A549 (cell line): ENCODE measurements at regions not wholly inside any gene's neighbourhood (a gene's known extent, or its start where the extent isn't known, plus 50 kb on each side); places are given as distances from the start of the nearest gene placed in this dataset.

ENCODE experiments used
- BCL3 ChIP-seq: fragments of >200 bp; sonication (Bioruptor Twin); formaldehyde crosslinking; IDR thresholded peaks from 3 replicates; pipeline ENCODE4 v1.6.1; 2016
- BHLHE40 ChIP-seq: IDR thresholded peaks from 2 replicates; pipeline ENCODE4 v1.6.1; 2012; ENCODE audit warnings: low read depth, low read length, inconsistent platforms
- CEBPB ChIP-seq, 2 experiments: fragments of >200 bp in 1 of 2; sonication (Bioruptor Twin) in 1 of 2; formaldehyde crosslinking in 1 of 2; IDR thresholded peaks; 2 replicates each; pipeline ENCODE4 v1.6.1; 2012 to 2016
- EHMT2 ChIP-seq: fragments of 200-600 bp; sonication (generic); IDR thresholded peaks from 2 replicates; pipeline ENCODE4 v1.6.1; 2016; ENCODE audit warnings: antibody characterized with exemption, low read depth, mild to moderate bottlenecking, moderate library complexity
- EP300 ChIP-seq, 2 experiments: fragments of >200 bp; sonication (Bioruptor Twin); formaldehyde crosslinking; IDR thresholded peaks; 2 replicates in 1 of 2; 3 replicates in 1 of 2; pipeline ENCODE4 v1.6.1; 2016 to 2017
- ESRRA ChIP-seq: fragments of 150-350 bp; IDR thresholded peaks from 2 replicates; pipeline ENCODE4 v1.6.1; 2014; ENCODE audit warnings: mild to moderate bottlenecking, low read length, borderline replicate concordance
- KDM5A ChIP-seq: fragments of 200-600 bp; sonication (generic); IDR thresholded peaks from 2 replicates; pipeline ENCODE4 v1.6.1; 2016; ENCODE audit warnings: antibody characterized with exemption, mild to moderate bottlenecking
- MAZ ChIP-seq: fragments of 150-350 bp; IDR thresholded peaks from 2 replicates; pipeline ENCODE4 v1.6.1; 2014; ENCODE audit warnings: antibody characterized with exemption, low read depth, low read length, borderline replicate concordance
- POLR2A ChIP-seq: IDR thresholded peaks from 2 replicates; pipeline ENCODE4 v1.6.1; 2012; ENCODE audit warnings: mild to moderate bottlenecking, low read length
- RAD21 ChIP-seq, 2 experiments: fragments of >200 bp in 1 of 2; sonication (Bioruptor Twin) in 1 of 2; formaldehyde crosslinking in 1 of 2; IDR thresholded peaks in 1 of 2; conservative IDR thresholded peaks in 1 of 2; 2 replicates in 1 of 2; 3 replicates in 1 of 2; pipeline ENCODE4 v1.6.1; 2012 to 2018; ENCODE audit warnings: inconsistent platforms in 1 of 2
- ZFP36 ChIP-seq: fragments of 450-650 bp; IDR thresholded peaks from 2 replicates; pipeline ENCODE4 v1.6.1; 2014; ENCODE audit warnings: borderline replicate concordance; ENCODE audit not compliant: partially characterized antibody
- TF ChIP-seq, protein P1 (sequence below): fragments of >200 bp; sonication (Bioruptor Twin); formaldehyde crosslinking; IDR thresholded peaks from 3 replicates; pipeline ENCODE4 v1.5.1; 2016
- TF ChIP-seq, protein P2 (sequence below): fragments of 200-600 bp; sonication (generic); IDR thresholded peaks from 2 replicates; pipeline ENCODE4 v1.6.1; 2016; ENCODE audit warnings: antibody characterized with exemption, mild to moderate bottlenecking, moderate library complexity
- TF ChIP-seq, protein P3 (sequence below): IDR thresholded peaks from 2 replicates; pipeline ENCODE4 v1.6.1; 2012

DNA sequence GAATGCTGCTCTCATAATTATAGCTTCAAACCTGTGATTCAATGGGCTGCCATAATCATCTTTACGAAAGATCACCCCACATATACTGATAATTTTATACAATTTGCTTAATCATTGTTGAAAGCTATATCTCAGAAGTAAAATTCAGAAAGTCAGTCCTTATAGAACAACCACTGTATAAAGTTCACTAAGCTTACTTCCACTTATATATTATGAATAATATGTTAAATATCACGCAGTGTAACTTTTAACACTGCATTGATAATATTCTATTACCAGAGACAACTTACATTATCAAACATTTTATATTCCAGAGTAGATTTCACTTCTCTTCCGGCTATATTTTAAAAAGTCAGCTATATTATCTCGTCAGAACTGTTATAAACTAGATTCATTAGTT lies 550.1 kb upstream of the PCDH20 start:
- no peak for TF ChIP-seq EP300 (IDR thresholded peaks at IDR 0.05)
- TF ChIP-seq, protein P1, sequence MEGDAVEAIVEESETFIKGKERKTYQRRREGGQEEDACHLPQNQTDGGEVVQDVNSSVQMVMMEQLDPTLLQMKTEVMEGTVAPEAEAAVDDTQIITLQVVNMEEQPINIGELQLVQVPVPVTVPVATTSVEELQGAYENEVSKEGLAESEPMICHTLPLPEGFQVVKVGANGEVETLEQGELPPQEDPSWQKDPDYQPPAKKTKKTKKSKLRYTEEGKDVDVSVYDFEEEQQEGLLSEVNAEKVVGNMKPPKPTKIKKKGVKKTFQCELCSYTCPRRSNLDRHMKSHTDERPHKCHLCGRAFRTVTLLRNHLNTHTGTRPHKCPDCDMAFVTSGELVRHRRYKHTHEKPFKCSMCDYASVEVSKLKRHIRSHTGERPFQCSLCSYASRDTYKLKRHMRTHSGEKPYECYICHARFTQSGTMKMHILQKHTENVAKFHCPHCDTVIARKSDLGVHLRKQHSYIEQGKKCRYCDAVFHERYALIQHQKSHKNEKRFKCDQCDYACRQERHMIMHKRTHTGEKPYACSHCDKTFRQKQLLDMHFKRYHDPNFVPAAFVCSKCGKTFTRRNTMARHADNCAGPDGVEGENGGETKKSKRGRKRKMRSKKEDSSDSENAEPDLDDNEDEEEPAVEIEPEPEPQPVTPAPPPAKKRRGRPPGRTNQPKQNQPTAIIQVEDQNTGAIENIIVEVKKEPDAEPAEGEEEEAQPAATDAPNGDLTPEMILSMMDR = no peak
- TF ChIP-seq, protein P2, sequence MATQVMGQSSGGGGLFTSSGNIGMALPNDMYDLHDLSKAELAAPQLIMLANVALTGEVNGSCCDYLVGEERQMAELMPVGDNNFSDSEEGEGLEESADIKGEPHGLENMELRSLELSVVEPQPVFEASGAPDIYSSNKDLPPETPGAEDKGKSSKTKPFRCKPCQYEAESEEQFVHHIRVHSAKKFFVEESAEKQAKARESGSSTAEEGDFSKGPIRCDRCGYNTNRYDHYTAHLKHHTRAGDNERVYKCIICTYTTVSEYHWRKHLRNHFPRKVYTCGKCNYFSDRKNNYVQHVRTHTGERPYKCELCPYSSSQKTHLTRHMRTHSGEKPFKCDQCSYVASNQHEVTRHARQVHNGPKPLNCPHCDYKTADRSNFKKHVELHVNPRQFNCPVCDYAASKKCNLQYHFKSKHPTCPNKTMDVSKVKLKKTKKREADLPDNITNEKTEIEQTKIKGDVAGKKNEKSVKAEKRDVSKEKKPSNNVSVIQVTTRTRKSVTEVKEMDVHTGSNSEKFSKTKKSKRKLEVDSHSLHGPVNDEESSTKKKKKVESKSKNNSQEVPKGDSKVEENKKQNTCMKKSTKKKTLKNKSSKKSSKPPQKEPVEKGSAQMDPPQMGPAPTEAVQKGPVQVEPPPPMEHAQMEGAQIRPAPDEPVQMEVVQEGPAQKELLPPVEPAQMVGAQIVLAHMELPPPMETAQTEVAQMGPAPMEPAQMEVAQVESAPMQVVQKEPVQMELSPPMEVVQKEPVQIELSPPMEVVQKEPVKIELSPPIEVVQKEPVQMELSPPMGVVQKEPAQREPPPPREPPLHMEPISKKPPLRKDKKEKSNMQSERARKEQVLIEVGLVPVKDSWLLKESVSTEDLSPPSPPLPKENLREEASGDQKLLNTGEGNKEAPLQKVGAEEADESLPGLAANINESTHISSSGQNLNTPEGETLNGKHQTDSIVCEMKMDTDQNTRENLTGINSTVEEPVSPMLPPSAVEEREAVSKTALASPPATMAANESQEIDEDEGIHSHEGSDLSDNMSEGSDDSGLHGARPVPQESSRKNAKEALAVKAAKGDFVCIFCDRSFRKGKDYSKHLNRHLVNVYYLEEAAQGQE = no peak
- TF ChIP-seq CEBPB (IDR thresholded peaks at IDR 0.05) = no peak
- no peak for TF ChIP-seq POLR2A
- no peak for TF ChIP-seq BHLHE40
- TF ChIP-seq, protein P3, sequence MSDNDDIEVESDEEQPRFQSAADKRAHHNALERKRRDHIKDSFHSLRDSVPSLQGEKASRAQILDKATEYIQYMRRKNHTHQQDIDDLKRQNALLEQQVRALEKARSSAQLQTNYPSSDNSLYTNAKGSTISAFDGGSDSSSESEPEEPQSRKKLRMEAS = no peak
- TF ChIP-seq MAZ = no peak
- no peak for TF ChIP-seq BCL3
- no peak for TF ChIP-seq KDM5A
- TF ChIP-seq RAD21 (conservative IDR thresholded peaks at IDR 0.05 in 1 of 2, IDR thresholded peaks at IDR 0.05 in 1 of 2) = no peak
- no peak for TF ChIP-seq ZFP36
- TF ChIP-seq ESRRA = no peak
- TF ChIP-seq EHMT2 = no peak
